ENCODE measurements at regions not wholly inside any gene's neighbourhood (a gene's known extent, or its start where the extent isn't known, plus 50 kb on each side); places are given as distances from the start of the nearest gene placed in this dataset.
"Not testable (repeated sequence)": the region's sequence is repeated elsewhere in the genome, so short reads cannot be mapped to it uniquely, and the experiment has no call there.

GRCh38 chr6:85838351-85839119 is 195.8 kb upstream of the SYNCRIP start:
- intact Hi-C loops (cut with DNase I); ATAC-seq; DNase-seq: not testable (repeated sequence)

DNA sequence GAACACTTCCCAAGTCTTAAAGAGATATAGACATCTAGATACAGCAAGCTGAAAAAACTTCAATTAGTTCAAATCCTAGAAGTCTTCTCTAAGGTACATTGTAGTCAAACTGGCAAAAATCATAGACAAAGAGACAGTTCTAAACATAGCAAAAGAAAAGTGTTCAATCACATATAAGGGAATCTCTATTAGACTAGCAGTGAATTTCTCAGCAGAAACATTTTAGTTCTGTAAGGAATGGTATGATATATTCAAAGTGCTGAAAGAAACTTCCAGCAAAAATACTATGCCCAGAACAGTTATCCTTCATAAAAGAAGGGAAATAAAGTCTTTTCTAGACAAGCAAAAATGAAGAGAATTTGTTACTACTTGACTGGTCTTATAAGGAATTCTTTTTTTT is 186.3 kb upstream of the SYNCRIP start:
- intact Hi-C loops (cut with DNase I), result no loop called here
- no peak for ATAC-seq

GRCh38 chr6:85826997-85827396 is 184.3 kb upstream of the SYNCRIP start:
- intact Hi-C loops (cut with DNase I), result no loop called here
- DNase-seq (no peak), ATAC-seq (no peak)

More for the DNA sequence above, 186.3 kb upstream of the SYNCRIP start:
- no peak for DNase-seq

DNA sequence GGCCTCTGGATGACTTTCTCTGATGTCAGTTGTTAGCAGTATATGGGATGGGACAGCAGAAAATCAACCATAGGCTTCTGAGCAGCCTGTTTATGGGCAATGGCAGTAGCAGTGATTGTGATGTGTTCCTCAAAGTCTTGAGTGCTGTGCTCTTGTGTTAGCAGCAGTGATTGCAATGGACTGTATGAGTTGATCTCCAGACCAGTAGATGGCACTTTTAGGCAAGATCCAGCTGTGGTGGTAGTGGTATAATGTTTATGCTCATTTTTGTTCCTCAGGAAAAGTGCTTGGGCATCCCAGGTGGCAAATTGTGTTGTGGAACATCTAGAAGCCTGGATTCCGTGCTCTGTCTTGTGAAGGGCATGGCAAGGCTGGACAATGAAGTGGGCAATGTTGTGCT is 181.6 kb upstream of the SYNCRIP start:
- no peak for DNase-seq
- intact Hi-C loops (cut with DNase I), result no loop called here
- no peak for ATAC-seq

DNA sequence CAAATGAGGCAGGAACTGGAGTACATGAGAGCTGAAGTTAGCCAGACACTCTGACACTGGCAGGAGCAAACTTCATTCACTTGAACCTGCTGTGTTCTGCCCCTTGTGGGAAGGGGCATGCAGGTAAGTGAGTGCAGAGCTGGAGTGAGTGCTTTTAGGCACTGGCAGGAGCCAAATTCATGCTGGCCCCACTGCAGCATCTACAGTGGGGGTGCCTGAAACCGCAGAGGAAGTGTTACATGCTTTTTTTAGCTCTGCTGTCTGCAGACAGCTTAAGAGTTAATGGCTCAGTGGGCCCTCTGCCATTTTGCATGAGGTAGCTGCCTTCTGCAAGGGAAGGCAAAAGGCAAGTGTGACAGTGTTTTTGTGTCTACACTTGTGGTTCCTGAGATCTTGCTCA is 167.9 kb upstream of the SYNCRIP start:
- intact Hi-C loops (cut with DNase I), result no loop called here

GRCh38 chr6:85803721-85804120 is 161.0 kb upstream of the SYNCRIP start:
- ATAC-seq, result no peak
- intact Hi-C loops (cut with DNase I), result no loop called here

More for the DNA sequence above, 167.9 kb upstream of the SYNCRIP start:
- DNase-seq, result no peak
- ATAC-seq, result no peak

DNA sequence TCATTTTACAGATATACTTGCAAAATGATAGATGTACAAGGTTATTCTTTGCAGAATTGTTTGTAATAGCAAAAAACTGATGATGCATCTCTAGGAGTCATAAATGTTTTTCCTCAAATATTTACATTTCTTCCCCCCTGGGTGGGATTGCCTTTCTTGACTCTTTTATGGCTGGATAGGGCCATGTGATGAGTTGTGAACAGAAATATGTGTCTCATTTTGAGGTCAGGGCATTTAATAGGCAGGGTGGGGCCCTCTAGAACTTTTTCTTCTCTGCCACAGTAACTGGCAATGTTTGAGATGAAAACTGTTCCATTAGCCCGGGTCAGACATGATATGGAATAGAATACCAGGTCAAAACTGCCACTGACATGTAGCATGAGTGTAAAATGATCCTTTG is 159.5 kb upstream of the SYNCRIP start:
- intact Hi-C loops (cut with DNase I), result no loop called here
- no peak for ATAC-seq
- no peak for DNase-seq

More at GRCh38 chr6:85803721-85804120, 161.0 kb upstream of the SYNCRIP start:
- no peak for DNase-seq

GRCh38 chr6:85798931-85799652 is 156.4 kb upstream of the SYNCRIP start:
- no peak for ATAC-seq
- no peak for DNase-seq
- intact Hi-C loops (cut with DNase I), result no loop called here

DNA sequence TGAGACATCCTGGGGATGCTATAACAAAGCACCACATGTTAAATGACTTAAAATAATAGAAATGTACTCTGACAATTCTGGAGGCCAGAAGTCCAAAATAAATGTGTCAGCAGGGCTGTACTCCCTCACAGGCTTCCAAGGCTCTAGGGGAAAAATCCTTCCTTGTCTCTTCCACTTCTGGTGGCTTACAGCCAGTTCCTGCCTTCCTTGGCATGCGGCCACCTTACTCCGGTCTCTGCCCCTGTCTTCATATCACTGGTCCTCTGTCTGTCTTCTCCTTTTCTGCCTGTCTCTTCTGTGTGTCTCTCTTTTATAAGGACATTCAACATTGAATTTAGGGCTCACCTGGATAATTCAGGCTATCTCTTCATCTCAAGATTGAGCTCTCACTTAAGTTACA is 155.3 kb upstream of the SYNCRIP start:
- DNase-seq (no peak), ATAC-seq (no peak)
- intact Hi-C loops (cut with DNase I), result no loop called here

DNA sequence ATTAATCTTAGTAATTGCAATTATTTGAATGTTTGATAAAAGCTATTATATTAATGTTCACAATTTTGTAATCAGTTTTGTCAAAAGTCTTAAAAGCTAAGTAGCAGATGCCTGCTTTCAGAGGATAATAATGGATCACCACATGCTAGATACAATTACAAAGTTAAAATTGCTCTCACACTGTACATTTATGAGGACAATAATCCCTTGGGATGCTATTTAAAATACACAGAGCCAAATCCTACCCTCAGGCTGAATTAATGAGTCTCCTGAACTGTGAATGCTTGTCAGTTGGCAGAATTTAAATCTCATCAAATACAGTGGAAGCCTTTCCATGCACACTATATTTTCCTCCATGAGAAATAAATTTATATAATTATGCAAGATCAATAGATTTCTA is 153.3 kb upstream of the SYNCRIP start:
- DNase-seq (no peak), ATAC-seq (no peak)
- intact Hi-C loops (cut with DNase I), result no loop called here

DNA sequence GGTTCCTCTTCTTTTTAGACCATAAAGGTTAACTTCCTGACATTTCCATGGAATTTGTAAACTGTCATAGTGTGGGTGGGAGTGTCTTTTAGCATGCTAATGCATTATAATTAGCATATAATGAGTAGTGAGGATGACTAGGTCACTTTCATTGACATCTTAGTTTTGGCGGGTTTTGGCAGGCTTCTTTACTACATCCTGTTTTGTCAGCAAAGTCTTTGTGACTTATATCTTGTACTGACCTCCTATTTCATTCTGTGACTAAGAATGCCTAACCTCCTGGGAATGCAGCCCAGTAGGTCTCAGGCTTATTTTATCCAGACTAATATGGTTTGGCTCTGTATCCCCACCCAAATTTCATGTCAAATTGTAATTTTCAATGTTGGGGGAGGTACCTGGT is 149.6 kb upstream of the SYNCRIP start:
- intact Hi-C loops (cut with DNase I), result no loop called here
- ATAC-seq (no peak), DNase-seq (no peak)

DNA sequence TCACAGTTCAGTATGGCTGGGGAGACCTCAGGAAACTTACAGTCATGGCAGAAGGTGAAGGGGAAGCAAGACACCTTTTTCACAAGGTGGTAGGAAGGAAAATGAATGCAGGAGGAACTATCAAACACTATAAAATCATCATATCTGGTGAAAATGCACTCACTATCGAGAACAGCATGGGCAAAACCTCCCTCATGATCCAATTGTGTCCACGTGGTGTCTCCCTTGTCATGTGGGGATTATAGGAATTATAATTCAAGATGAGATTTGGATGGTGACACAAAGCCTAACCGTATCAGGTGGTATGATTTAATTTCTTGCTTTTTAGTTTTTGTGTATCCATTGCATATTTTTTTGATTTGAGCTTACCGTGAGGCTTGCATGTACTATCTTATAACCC is 133.2 kb upstream of the SYNCRIP start:
- DNase-seq (no peak), ATAC-seq (no peak)
- intact Hi-C loops (cut with DNase I), result no loop called here

- intact Hi-C loops (cut with DNase I), result no loop called here
- DNase-seq, result no peak
These were observed 130.0 kb upstream of the SYNCRIP start for GRCh38 chr6:85772641-85773040.

GRCh38 chr6:85771925-85772430 is 129.3 kb upstream of the SYNCRIP start:
- intact Hi-C loops (cut with DNase I), result no loop called here
- DNase-seq (no peak), ATAC-seq (no peak)

More at GRCh38 chr6:85772641-85773040, 130.0 kb upstream of the SYNCRIP start:
- no peak for ATAC-seq

- no peak for DNase-seq
These were observed 128.8 kb upstream of the SYNCRIP start for GRCh38 chr6:85771455-85771854.

GRCh38 chr6:85764844-85765243 is 122.2 kb upstream of the SYNCRIP start:
- DNase-seq, result no peak
- intact Hi-C loops (cut with DNase I), result no loop called here
- ATAC-seq, result no peak

More at GRCh38 chr6:85771455-85771854, 128.8 kb upstream of the SYNCRIP start:
- ATAC-seq, result no peak
- intact Hi-C loops (cut with DNase I), result no loop called here

DNA sequence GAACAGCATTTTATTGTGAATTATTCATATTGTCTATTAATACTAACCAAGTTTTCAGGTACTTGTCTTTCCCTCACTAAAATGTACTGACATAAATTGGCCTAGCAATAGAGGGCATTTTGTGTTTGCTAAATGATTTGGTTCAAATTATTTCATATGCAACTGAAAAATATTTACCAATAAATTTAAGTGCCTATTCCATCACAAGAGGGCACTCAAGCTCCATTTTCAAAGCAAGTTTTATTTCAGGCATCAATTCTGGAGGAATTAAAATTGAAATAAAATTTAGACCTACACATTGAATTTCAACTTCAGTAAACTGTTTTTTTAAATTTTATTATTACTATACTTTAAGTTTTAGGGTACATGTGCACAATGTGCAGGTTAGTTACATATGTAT is 114.3 kb upstream of the SYNCRIP start:
- intact Hi-C loops (cut with DNase I), result loop anchor here in 1 of 2 donors (5.0 kb wide), 1 partner anchor 1100 kb away; no protein-coding TSS in a partner anchor
- ATAC-seq (no peak), DNase-seq (no peak)

- DNase-seq (no peak), ATAC-seq (no peak)
These were observed 112.2 kb upstream of the SYNCRIP start for GRCh38 chr6:85754894-85755293.

GRCh38 chr6:85752602-85753001 is 109.9 kb upstream of the SYNCRIP start:
- no peak for DNase-seq
- intact Hi-C loops (cut with DNase I), result no loop called here
- ATAC-seq, result no peak

More at GRCh38 chr6:85754894-85755293, 112.2 kb upstream of the SYNCRIP start:
- intact Hi-C loops (cut with DNase I), result loop anchor here in 1 of 2 donors (5.0 kb wide), 1 partner anchor 1102 kb away; no protein-coding TSS in a partner anchor

GRCh38 chr6:85751374-85752055 is 108.8 kb upstream of the SYNCRIP start:
- intact Hi-C loops (cut with DNase I), result no loop called here
- DNase-seq, result no peak

More at GRCh38 chr6:85751374-85752055, 108.8 kb upstream of the SYNCRIP start:
- no peak for ATAC-seq

All from left cardiac atrium (tissue), 4 donors.